Stimulated activated CD4-positive, alpha-beta T cell treated with anti-CD3 and anti-CD28 coated beads, Interleukin-12 subunit alpha, Interleukin-12 subunit beta, amount 100 ng/mL, for 4 hours (primary cell): ENCODE measurements at regions not wholly inside any gene's neighbourhood (a gene's known extent, or its start where the extent isn't known, plus 50 kb on each side); places are given as distances from the start of the nearest gene placed in this dataset.
"Not testable (repeated sequence)": the region's sequence is repeated elsewhere in the genome, so short reads cannot be mapped to it uniquely, and the experiment has no call there.

Experiments
- DNase-seq: peaks from one replicate; pipeline ENCODE4 v3.0.0-alpha.2; 2020

DNA sequence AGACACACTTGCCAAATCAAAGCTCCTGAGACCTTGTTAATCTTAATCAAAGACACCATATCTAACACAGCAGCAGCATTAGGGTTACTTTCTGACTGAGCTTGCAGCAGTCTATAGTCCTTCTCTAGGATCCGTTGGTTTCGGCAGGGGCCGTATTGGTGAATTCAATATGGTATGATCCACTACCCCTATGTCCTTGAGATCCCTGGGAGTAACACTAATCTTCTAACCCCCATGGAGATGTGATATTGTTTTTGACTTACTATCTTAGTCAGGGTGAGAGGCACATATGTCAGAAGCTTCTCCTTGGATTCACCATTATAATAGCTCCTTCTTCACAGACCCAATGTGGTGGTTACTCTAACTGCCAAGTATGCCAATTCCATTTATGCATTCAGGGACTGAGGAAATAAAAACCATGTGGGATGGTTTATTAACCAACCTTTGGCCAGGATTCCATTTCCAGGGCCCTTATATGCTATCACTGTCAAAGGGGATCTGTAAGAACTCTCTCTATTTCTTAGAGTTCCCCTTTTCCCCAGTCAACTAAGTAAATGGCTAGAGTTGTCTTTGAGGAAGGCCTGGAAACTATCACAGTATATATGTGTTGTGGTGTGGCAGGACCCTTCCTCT lies 673.6 kb upstream of the USP24 start:
- no peak for DNase-seq

- no peak for DNase-seq
Observed at GRCh38 chr1:55886856-55887712, 671.9 kb upstream of the USP24 start.

- no peak for DNase-seq
Observed at GRCh38 chr1:55885619-55886018, 670.5 kb upstream of the USP24 start.

GRCh38 chr1:55882931-55883330 lies 667.8 kb upstream of the USP24 start:
- no peak for DNase-seq

GRCh38 chr1:55879346-55879745 lies 664.2 kb upstream of the USP24 start:
- DNase-seq, result no peak

DNA sequence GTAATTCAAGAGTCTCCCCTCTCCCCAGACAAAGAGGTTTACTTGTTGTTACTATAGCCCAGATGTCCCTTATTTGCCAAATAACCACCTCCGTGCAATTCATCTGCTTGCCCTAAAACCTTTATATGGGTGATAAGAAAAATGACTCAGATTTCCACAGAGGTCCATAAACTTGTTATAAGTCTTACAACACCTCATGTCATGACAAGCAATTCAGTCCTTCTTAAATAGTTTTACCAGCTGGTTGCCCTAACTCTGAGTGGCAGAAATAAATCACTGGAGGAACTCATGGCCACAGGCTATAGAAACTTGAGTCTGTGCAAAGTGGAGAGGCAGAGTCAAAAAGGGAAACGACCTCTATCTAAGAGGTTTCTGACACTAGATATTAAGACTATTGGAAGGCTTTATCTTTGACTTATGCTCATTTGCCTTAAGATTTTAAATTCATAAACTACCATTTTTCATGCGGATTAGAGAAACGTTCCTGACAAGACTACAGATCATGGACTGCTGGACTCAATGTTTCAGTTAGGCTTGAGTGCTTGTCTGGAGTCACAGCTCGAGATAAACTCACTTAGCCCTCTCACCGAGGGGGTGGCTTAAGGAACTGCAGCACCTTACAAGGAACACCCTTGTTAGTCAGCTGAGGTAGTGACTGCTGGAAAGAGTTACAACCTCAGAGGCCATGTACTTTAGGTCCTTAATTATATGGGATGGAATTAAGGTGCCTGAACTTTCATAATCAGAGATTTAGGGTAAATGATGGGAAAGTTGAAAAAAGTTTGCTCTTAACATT lies 662.5 kb upstream of the USP24 start:
- DNase-seq, result no peak

- no peak for DNase-seq
Observed at GRCh38 chr1:55876276-55877060, 661.3 kb upstream of the USP24 start.

DNA sequence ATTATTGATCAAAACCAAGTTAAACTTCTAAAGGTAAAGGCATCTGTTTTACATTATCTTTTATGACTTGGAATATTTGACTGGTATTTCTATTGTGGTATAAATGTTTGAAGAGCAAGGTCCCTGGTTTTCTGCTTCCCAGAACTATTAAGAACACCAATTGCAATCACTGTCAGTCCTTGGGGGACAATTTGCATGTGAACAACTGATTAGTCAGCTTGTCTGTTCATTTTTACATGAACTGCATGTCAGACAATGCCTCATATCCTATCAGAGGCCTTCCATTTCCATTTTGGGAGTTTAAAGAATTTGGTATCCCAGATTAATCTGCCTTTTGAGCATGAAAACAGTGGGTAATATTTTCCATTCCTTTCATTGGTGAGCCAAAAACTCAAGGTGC lies 654.9 kb upstream of the USP24 start:
- no peak for DNase-seq

DNA sequence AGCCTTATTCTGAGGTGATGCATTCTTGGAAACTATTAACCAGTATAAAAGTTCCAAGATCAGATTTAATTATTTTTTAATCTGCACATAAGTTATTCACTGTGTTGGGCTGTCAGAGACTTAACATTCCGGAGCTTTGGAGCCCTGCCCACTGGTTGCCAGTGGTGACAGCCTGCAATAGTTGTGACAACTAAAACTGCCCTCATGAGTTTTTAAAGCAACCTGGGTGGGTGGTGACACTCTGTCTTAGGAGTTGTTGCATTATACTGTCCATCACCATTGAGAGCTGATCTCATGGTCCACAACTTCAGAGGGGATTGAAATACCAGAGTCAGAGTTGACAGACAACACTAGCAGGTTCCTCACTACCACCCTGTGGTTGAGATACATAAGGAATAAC lies 653.9 kb upstream of the USP24 start:
- DNase-seq, result no peak

DNA sequence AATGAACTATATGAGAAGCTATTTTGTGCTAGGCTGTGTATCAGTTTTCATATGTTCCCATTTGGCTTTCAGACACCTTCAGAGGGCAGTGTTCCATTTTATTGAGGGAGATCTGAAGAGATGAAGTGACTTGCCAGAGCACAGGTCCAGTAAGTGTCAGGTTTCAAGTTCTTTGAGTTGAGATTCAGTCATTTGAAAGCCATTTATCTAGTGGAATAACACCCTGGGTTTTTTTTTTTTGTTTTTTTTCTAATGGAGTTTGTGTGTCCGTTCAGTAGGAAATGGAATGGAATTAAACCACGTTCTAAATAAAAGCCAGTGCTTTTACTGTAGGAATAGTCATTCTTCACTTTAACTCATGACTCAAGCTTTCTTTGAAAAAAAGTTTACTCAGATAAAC lies 652.9 kb upstream of the USP24 start:
- no peak for DNase-seq

- DNase-seq, result no peak
Observed at GRCh38 chr1:55867304-55867843, 652.2 kb upstream of the USP24 start.

- not testable (repeated sequence) for DNase-seq
Observed at GRCh38 chr1:55865778-55866177, 650.6 kb upstream of the USP24 start.

DNA sequence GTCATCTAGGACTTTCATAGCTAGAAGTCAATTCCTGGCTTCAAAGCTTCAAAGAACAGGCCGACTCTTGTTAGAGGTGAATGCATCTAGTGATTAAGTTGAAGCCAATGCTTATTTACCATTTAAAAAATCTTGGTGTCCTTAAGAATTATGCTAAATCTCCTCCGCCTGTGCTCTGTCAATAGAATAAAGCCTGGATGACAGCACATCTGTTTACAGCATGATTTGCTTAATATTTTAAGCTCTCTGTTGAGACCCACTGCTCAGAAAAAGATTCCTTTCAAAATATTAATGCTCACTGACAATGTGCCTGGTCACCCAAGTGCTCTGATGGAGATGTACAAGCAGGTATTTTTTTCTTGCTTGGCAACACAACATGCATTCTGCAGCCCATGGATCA lies 649.1 kb upstream of the USP24 start:
- no peak for DNase-seq

- DNase-seq, result no peak
Observed at GRCh38 chr1:55861676-55862340, 646.6 kb upstream of the USP24 start.

GRCh38 chr1:55860798-55861519 lies 645.8 kb upstream of the USP24 start:
- no peak for DNase-seq

GRCh38 chr1:55860326-55860725 lies 645.2 kb upstream of the USP24 start:
- no peak for DNase-seq

GRCh38 chr1:55854911-55855310 lies 639.7 kb upstream of the USP24 start:
- DNase-seq, result no peak

DNA sequence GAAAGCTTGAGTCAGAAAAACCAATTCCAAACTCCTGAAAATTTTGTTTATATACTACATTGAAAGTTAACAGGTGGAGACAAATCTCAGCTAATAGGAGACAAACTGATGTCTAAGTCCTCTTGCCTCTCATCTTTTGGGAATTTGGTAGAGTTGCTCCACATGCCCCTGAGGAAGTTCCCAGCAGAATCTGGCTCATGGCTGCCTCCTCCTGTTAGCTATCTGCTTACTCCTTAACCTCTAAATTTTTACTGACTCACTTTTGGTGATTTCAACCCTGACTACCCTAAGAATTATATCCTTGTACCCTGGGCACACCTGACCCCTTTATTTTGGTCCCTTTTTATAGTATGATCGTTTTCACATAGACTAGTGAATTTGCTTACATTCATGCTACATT lies 633.7 kb upstream of the USP24 start:
- DNase-seq, result no peak

DNA sequence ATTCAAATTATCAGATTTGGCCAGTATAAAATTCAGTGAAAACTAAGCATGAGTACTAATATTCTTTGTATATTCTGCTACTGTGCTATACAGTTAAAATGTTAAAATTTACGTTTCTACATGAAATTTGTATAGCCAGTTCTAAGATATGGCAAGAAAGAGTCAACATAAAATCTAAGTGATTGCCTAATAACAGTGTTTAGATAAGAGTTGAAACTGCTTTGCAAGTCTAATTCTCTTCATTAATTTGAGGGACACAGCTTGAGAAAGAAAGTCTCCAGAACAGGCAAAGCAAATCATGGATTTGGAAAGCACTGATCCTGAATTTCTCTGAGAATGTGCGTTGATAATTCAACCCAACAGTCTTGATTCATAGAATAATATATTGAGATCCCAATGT lies 630.9 kb upstream of the USP24 start:
- no peak for DNase-seq

DNA sequence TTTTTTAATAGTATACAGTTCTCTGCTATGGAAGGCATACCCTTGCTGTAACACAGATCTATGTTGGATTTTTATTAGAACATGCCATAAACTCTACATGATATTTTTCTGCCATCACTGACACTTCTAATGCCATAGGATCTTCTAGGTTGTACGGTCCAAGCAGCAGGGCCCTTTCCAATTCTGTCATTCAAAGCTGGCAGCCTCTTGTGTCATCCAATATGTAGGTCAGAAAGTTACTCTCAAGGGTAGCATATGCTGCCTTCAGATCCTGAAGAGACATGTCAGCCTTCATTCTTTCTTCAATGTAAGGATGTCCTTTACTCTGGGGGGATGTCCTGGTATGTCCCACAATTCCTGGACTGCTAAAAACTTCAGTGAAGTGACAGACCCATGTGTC lies 629.2 kb upstream of the USP24 start:
- no peak for DNase-seq

- no peak for DNase-seq
Observed at GRCh38 chr1:55839626-55840025, 624.5 kb upstream of the USP24 start.
